Activated CD4-positive, alpha-beta T cell treated with anti-CD3 and anti-CD28 coated beads for 4 hours (primary cell): ENCODE measurements at regions not wholly inside any gene's neighbourhood (a gene's known extent, or its start where the extent isn't known, plus 50 kb on each side); places are given as distances from the start of the nearest gene placed in this dataset.
"Not testable (repeated sequence)": the region's sequence is repeated elsewhere in the genome, so short reads cannot be mapped to it uniquely, and the experiment has no call there.

Experiments used
- DNase-seq, 2 donors: peaks; one replicate each; pipeline ENCODE4 v3.0.0-alpha.2; 2020

GRCh38 chr3:22414239-22414638 is 663.2 kb upstream of the ZNF385D start:
- DNase-seq, result no peak

- DNase-seq, result not testable (repeated sequence)
Observed at GRCh38 chr3:22416838-22417446, 665.9 kb upstream of the ZNF385D start.

- DNase-seq, result no peak
Observed at GRCh38 chr3:22419261-22419660, 668.3 kb upstream of the ZNF385D start.

GRCh38 chr3:22421589-22421988 is 670.6 kb upstream of the ZNF385D start:
- DNase-seq, result no peak

GRCh38 chr3:22431334-22431733 is 680.3 kb upstream of the ZNF385D start:
- DNase-seq, result no peak

- no peak for DNase-seq
Observed at GRCh38 chr3:22439626-22440025, 688.6 kb upstream of the ZNF385D start.

- no peak for DNase-seq
Observed at GRCh38 chr3:22441711-22442110, 690.7 kb upstream of the ZNF385D start.

GRCh38 chr3:22443571-22444233 is 692.7 kb upstream of the ZNF385D start:
- DNase-seq, result no peak

- not testable (repeated sequence) for DNase-seq
Observed at GRCh38 chr3:22445336-22445735, 694.3 kb upstream of the ZNF385D start.

GRCh38 chr3:22450786-22451400 is 699.9 kb upstream of the ZNF385D start:
- no peak for DNase-seq

GRCh38 chr3:22451501-22451900 is 700.5 kb upstream of the ZNF385D start:
- DNase-seq, result no peak

GRCh38 chr3:22453906-22454535 is 703.0 kb upstream of the ZNF385D start:
- DNase-seq, result no peak

- DNase-seq, result no peak
Observed at GRCh38 chr3:22469995-22470394, 719.0 kb upstream of the ZNF385D start.

GRCh38 chr3:22471557-22471956 is 720.5 kb upstream of the ZNF385D start:
- DNase-seq, result no peak

GRCh38 chr3:22474706-22475445 is 723.9 kb upstream of the ZNF385D start:
- no peak for DNase-seq

- no peak for DNase-seq
Observed at GRCh38 chr3:22475665-22476240, 724.7 kb upstream of the ZNF385D start.

- no peak for DNase-seq
Observed at GRCh38 chr3:22476976-22477375, 726.0 kb upstream of the ZNF385D start.

GRCh38 chr3:22485954-22486353 is 717.2 kb upstream of the UBE2E2 start:
- DNase-seq, result no peak

- no peak for DNase-seq
Observed at GRCh38 chr3:22490747-22491146, 712.4 kb upstream of the UBE2E2 start.

- no peak for DNase-seq
Observed at GRCh38 chr3:22491344-22491743, 711.8 kb upstream of the UBE2E2 start.

- DNase-seq, result no peak
Observed at GRCh38 chr3:22492342-22492741, 710.8 kb upstream of the UBE2E2 start.

GRCh38 chr3:22495241-22495640 is 707.9 kb upstream of the UBE2E2 start:
- DNase-seq, result no peak

GRCh38 chr3:22495791-22496190 is 707.3 kb upstream of the UBE2E2 start:
- DNase-seq, result no peak
